ENCODE measurements at regions not wholly inside any gene's neighbourhood (a gene's known extent, or its start where the extent isn't known, plus 50 kb on each side); places are given as distances from the start of the nearest gene placed in this dataset.
"Not testable (repeated sequence)": the region's sequence is repeated elsewhere in the genome, so short reads cannot be mapped to it uniquely, and the experiment has no call there.

DNA sequence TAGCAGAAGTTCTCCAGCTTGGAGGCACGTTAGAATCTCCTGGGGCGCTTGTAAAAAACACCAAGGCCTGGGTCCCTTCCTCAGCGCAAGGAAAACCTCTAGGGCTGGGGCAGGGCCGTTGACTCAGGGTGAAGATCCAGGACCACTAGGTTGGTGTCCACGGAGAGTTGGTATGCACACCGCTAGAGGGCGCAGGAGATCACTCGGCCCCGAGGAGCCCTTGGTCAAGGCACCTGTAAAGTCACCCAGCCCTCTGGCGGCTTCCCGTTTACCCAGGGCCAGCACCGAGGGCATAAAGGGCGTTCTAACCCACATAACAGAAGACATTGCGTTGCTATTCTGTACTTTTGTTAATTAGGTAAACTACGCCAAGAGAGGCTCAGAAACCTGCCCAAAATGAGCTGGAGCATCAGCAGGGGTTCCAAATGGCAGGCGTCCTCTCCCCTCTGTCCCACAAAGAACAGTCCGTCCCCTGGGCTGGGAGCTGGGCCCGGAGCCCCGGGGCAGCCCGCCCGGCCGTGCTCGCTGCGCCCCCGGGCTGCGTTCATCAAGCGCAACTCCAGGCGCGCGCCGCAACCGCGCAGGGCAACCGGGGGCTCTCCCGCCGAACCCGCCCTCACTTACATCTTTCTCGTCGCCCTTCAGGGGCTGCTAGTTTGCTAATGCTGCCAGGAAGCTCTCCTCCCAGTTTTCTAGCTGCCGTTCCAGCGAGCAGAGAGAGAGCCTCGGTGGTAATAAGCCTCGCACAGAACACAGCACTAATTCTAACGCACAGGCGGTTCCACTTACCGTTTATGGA lies 332.1 kb downstream of the ARRDC4 start:
- Histone ChIP-seq H3K27ac (no peak overlapping the region), H3K27me3 (peaks cover 29% of the 10 kb centered on the region), H3K36me3 (no peaks in the 10 kb centered on the region), H3K9me3 (no peaks in the 10 kb centered on the region), H3K4me3 (no peak overlapping the region), H3K4me1 (no peaks in the 10 kb centered on the region)
- DNase-seq (peak; percentile 72), ATAC-seq (peak; percentile 73)
- TF ChIP-seq, protein P1, sequence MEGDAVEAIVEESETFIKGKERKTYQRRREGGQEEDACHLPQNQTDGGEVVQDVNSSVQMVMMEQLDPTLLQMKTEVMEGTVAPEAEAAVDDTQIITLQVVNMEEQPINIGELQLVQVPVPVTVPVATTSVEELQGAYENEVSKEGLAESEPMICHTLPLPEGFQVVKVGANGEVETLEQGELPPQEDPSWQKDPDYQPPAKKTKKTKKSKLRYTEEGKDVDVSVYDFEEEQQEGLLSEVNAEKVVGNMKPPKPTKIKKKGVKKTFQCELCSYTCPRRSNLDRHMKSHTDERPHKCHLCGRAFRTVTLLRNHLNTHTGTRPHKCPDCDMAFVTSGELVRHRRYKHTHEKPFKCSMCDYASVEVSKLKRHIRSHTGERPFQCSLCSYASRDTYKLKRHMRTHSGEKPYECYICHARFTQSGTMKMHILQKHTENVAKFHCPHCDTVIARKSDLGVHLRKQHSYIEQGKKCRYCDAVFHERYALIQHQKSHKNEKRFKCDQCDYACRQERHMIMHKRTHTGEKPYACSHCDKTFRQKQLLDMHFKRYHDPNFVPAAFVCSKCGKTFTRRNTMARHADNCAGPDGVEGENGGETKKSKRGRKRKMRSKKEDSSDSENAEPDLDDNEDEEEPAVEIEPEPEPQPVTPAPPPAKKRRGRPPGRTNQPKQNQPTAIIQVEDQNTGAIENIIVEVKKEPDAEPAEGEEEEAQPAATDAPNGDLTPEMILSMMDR (IDR thresholded peaks at IDR 0.05), result peak; percentile 51
- intact Hi-C loops (cut with DNase I), result no loop called here

DNA sequence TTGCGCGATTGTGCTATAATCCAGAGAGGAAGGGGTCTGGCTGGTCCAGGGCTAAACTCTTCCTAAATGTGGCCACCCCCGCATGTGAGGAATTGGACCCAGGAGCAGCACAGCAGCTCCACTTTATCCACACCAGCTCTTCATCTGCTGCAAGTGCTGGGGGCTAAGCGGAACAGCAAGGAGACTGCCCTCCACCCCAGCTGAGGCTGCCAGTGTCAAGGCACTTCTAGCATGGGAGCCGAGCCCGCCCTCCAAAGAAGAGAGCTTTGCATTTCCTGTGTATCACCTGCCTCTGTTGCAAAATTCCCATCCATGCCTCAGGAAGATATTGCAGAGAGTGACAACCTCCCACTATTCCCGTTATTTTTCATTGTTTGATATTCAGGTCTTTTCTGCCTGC lies 333.6 kb downstream of the ARRDC4 start:
- no peak for DNase-seq
- intact Hi-C loops (cut with DNase I), result no loop called here
- no peaks in the 10 kb centered on the region for H3K4me1 ChIP-seq
- H3K36me3 ChIP-seq, result no peaks in the 10 kb centered on the region
- H3K4me3 ChIP-seq, result no peak overlapping the region
- H3K27me3 ChIP-seq, result peaks cover 29% of the 10 kb centered on the region
- TF ChIP-seq, protein P1 (IDR thresholded peaks at IDR 0.05), result no peak
- no peaks in the 10 kb centered on the region for H3K9me3 ChIP-seq
- H3K27ac ChIP-seq, result no peak overlapping the region
- no peak for ATAC-seq

DNA sequence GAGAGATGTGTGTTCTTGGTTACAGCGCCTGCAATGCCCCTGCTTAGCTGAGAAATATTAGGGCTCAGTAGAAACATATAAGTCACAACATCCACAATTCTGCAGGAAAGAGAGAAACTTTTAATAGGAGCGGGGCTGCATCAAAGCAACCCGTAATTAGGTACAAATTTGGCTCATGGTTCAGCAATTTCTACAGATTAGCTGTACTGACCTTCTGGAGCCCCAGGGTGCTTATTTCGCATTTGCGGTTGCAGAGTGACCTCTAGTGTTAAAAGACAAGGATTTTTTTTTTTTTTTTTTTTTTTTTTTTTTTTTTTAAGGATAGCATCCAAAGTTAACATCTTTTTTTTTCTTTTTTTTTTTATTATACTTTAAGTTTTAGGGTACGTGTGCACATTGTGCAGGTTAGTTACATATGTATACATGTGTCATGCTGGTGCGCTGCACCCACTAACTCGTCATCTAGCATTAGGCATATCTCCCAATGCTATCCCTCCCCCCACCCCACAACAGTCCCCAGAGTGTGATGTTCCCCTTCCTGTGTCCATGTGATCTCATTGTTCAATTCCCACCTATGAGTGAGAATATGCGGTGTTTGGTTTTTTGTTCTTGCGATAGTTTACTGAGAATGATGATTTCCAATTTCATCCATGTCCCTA lies 334.7 kb downstream of the ARRDC4 start:
- intact Hi-C loops (cut with DNase I); H3K4me1 ChIP-seq; H3K36me3 ChIP-seq; H3K27ac ChIP-seq; H3K4me3 ChIP-seq; ATAC-seq; H3K9me3 ChIP-seq; DNase-seq: not testable (repeated sequence)
- H3K27me3 ChIP-seq, result peaks cover 23% of the 10 kb centered on the region
- TF ChIP-seq, protein P1 (IDR thresholded peaks at IDR 0.05), result peak; percentile 34

DNA sequence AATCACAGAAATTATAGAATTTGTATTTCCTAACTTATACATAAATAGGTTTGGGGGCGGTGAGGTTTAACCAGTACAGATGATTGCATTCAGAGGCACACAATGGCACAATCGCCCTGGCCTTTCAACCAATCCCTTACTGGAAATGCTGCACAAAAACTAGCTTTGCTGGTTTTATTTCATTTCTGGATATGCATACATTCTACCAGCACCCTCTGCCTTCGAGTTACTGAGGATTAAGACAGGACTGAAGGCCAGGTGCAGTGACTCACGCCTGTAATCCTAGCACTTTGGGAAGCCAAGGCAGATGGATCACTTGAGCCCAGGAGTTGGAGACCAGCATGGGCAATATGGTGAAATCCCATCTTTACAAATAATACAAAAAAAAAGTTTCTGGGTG lies 336.1 kb downstream of the ARRDC4 start:
- DNase-seq, result no peak
- no peaks in the 10 kb centered on the region for H3K36me3 ChIP-seq
- H3K9me3 ChIP-seq, result no peaks in the 10 kb centered on the region
- H3K4me3 ChIP-seq, result no peak overlapping the region
- no peak overlapping the region for H3K27ac ChIP-seq
- intact Hi-C loops (cut with DNase I), result no loop called here
- TF ChIP-seq, protein P1 (IDR thresholded peaks at IDR 0.05), result no peak
- H3K4me1 ChIP-seq, result no peaks in the 10 kb centered on the region
- no peak for ATAC-seq
- peaks cover 22% of the 10 kb centered on the region for H3K27me3 ChIP-seq

DNA sequence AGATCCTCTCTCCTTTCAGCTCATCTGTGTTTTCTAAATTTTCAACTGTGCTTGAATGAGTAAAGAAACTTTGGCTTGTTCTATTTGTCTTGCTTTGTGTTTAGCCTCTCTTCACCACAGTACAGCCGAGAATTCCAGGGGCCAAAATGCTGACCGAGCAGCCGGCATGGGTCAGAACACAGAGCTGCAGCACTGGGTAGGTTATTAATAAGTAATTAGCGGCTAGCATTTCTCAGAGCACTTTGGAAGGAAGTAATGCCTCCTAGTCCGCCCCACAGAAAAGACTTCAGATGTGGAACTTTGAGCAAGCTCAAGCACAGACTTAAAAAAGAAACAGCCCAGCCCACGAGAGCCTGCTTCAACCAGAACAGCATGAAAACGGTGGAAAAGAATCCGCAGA lies 343.9 kb downstream of the ARRDC4 start:
- H3K27me3 ChIP-seq, result peaks cover 16% of the 10 kb centered on the region
- H3K27ac ChIP-seq, result no peak overlapping the region
- H3K36me3 ChIP-seq, result no peaks in the 10 kb centered on the region
- no peak for ATAC-seq
- H3K4me3 ChIP-seq, result no peak overlapping the region
- H3K9me3 ChIP-seq, result no peaks in the 10 kb centered on the region
- no peak for DNase-seq
- intact Hi-C loops (cut with DNase I), result no loop called here
- TF ChIP-seq, protein P1 (IDR thresholded peaks at IDR 0.05), result no peak
- no peaks in the 10 kb centered on the region for H3K4me1 ChIP-seq
